ENCODE measurements at regions not wholly inside any gene's neighbourhood (a gene's known extent, or its start where the extent isn't known, plus 50 kb on each side); places are given as distances from the start of the nearest gene placed in this dataset.

DNA sequence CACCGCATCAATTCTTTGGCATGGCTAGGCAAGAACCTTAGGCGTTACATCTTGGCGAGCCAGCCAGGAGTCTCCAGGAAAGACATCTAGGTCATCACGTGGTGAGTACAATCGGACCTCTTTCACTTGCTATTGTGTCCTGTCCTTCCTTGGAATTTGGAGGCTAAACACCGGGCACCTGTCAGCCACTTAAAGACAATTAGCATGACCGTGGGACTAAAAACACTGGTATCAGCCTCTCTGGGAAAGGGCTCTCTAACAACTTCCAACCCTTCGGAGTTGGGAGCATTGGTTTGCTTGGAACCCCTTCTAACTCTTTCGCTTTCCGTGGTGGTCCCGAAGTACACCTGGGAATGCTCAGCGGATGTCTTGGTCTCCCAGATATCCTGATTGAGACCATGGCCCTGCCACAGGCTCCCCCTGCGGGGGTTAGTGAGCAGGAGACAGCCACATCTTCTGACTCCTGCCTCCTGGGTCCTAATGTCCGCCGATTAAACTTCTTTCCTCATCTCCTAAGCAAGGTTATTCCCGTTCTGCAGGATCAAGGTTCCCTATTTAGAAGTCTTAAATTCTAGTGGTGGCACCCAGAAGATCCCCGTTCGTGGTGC lies 971.7 kb downstream of the FSCB start:
- H4K20me1 ChIP-seq (ENCODE audit: control insufficient read depth, extremely low read depth, insufficient read depth, low read length), result no peaks in the 10 kb centered on the region

DNA sequence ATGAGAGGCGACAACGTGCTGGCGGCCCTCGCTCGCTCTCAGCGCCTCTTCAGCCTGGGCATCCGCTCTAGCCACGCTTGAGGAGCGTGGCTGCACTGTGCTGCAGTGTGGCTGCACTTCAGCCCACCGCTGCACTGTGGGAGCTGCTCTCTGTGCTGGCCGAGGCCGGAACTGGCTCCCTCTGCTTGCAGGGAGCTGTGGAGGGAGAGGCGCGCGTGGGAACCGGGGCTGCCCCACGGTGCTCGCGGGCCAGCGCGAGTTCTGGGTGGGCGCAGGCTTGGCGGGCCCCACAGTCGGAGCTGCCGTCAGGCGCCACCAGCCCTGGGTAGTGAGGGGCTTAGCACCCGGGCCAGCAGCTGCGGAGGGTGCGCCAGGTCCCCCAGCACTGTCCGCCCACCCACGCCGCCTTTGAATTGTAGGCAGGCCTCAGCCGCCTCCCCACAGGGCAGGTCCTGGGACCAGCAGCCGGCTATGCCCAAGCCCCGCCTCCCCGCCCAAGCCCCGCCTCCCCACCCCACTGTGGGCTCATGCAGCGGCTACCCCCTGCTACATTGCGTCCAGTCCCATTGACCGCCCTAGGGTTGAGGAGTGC lies 974.2 kb downstream of the FSCB start:
- no peaks in the 10 kb centered on the region for H3K4me1 ChIP-seq (ENCODE audit: control insufficient read depth, extremely low read depth, insufficient read depth, low read length)
- H3K4me3 ChIP-seq (replicated peaks in 1 of 4; ENCODE audit: control extremely low read depth in 1 of 4, insufficient read depth in 1 of 4, low read depth in 3 of 4, low read length in 4 of 4), result no peak overlapping the region
- no peaks in the 10 kb centered on the region for H3K79me2 ChIP-seq (ENCODE audit: control insufficient read depth, insufficient read depth, low read length)
- H4K20me1 ChIP-seq (ENCODE audit: control insufficient read depth, extremely low read depth, insufficient read depth, low read length), result no peaks in the 10 kb centered on the region
- no peak overlapping the region for H2AFZ ChIP-seq (ENCODE audit: low read length)
- H3K27ac ChIP-seq (ENCODE audit: insufficient read depth, low read length), result no peak overlapping the region
- no peaks in the 10 kb centered on the region for H3K27me3 ChIP-seq (ENCODE audit: control insufficient read depth, insufficient read depth, low read length)
- no peak for DNase-seq (ENCODE audit: low read depth in 2 of 2)
- no peak for TF ChIP-seq EZH2 (IDR thresholded peaks at IDR 0.05; ENCODE audit: low read length, missing control alignments)
- TF ChIP-seq, protein P1, sequence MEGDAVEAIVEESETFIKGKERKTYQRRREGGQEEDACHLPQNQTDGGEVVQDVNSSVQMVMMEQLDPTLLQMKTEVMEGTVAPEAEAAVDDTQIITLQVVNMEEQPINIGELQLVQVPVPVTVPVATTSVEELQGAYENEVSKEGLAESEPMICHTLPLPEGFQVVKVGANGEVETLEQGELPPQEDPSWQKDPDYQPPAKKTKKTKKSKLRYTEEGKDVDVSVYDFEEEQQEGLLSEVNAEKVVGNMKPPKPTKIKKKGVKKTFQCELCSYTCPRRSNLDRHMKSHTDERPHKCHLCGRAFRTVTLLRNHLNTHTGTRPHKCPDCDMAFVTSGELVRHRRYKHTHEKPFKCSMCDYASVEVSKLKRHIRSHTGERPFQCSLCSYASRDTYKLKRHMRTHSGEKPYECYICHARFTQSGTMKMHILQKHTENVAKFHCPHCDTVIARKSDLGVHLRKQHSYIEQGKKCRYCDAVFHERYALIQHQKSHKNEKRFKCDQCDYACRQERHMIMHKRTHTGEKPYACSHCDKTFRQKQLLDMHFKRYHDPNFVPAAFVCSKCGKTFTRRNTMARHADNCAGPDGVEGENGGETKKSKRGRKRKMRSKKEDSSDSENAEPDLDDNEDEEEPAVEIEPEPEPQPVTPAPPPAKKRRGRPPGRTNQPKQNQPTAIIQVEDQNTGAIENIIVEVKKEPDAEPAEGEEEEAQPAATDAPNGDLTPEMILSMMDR (conservative IDR thresholded peaks at IDR 0.05 in 1 of 2, IDR thresholded peaks at IDR 0.05 in 1 of 2; ENCODE audit: low read depth in 1 of 2, low read length in 2 of 2), result no peak
- no peak overlapping the region for H3K9ac ChIP-seq (ENCODE audit: insufficient read depth, low read length)
- no peak overlapping the region for H3K4me2 ChIP-seq (ENCODE audit: extremely low read depth, insufficient read depth, low read length)
- no peaks in the 10 kb centered on the region for H3K36me3 ChIP-seq (ENCODE audit: control insufficient read depth, insufficient read depth, low read length)
- no peaks in the 10 kb centered on the region for H3K9me3 ChIP-seq (ENCODE audit: control insufficient read depth, insufficient read depth, low read depth, low read length)

More for the DNA sequence above, 971.7 kb downstream of the FSCB start:
- no peak for DNase-seq (ENCODE audit: low read depth in 2 of 2)
- no peak overlapping the region for H2AFZ ChIP-seq (ENCODE audit: low read length)
- H3K9me3 ChIP-seq (ENCODE audit: control insufficient read depth, insufficient read depth, low read depth, low read length), result no peaks in the 10 kb centered on the region
- TF ChIP-seq, protein P1 (conservative IDR thresholded peaks at IDR 0.05 in 1 of 2, IDR thresholded peaks at IDR 0.05 in 1 of 2; ENCODE audit: low read depth in 1 of 2, low read length in 2 of 2), result no peak
- H3K4me3 ChIP-seq (replicated peaks in 1 of 4; ENCODE audit: control extremely low read depth in 1 of 4, insufficient read depth in 1 of 4, low read depth in 3 of 4, low read length in 4 of 4), result no peak overlapping the region
- no peak overlapping the region for H3K27ac ChIP-seq (ENCODE audit: insufficient read depth, low read length)
- H3K9ac ChIP-seq (ENCODE audit: insufficient read depth, low read length), result no peak overlapping the region
- H3K79me2 ChIP-seq (ENCODE audit: control insufficient read depth, insufficient read depth, low read length), result no peaks in the 10 kb centered on the region
- no peaks in the 10 kb centered on the region for H3K27me3 ChIP-seq (ENCODE audit: control insufficient read depth, insufficient read depth, low read length)
- H3K4me2 ChIP-seq (ENCODE audit: extremely low read depth, insufficient read depth, low read length), result no peak overlapping the region
- no peaks in the 10 kb centered on the region for H3K4me1 ChIP-seq (ENCODE audit: control insufficient read depth, extremely low read depth, insufficient read depth, low read length)
- H3K36me3 ChIP-seq (ENCODE audit: control insufficient read depth, insufficient read depth, low read length), result no peaks in the 10 kb centered on the region

DNA sequence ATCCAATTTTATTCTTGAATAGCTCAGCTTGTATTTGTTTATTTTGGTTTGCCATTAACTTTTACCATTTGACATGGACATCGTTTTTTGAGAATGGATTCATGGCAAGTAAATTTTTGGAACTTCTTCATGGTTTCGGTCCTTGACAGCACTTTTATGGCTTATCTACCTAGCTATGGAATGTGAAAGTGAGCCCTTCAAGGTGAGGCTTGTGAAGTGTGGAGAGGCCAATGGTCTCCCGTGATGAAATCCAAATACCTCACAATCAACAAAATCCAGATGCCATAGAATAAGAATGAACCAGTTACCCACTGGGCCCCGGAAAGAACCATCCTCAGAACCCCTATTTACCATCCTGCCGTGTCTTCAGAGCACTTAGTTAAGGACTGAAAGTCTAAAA lies 978.8 kb downstream of the FSCB start:
- no peak overlapping the region for H2AFZ ChIP-seq (ENCODE audit: low read length)
- DNase-seq (ENCODE audit: low read depth in 2 of 2), result no peak
- H3K4me2 ChIP-seq (ENCODE audit: extremely low read depth, insufficient read depth, low read length), result no peak overlapping the region
- no peak for TF ChIP-seq EZH2 (IDR thresholded peaks at IDR 0.05; ENCODE audit: low read length, missing control alignments)
- TF ChIP-seq, protein P1 (conservative IDR thresholded peaks at IDR 0.05 in 1 of 2, IDR thresholded peaks at IDR 0.05 in 1 of 2; ENCODE audit: low read depth in 1 of 2, low read length in 2 of 2), result no peak
- no peak overlapping the region for H3K4me3 ChIP-seq (replicated peaks in 1 of 4; ENCODE audit: control extremely low read depth in 1 of 4, insufficient read depth in 1 of 4, low read depth in 3 of 4, low read length in 4 of 4)
- H3K9ac ChIP-seq (ENCODE audit: insufficient read depth, low read length), result no peak overlapping the region
- no peaks in the 10 kb centered on the region for H3K9me3 ChIP-seq (ENCODE audit: control insufficient read depth, insufficient read depth, low read depth, low read length)
- H3K4me1 ChIP-seq (ENCODE audit: control insufficient read depth, extremely low read depth, insufficient read depth, low read length), result no peaks in the 10 kb centered on the region
- no peaks in the 10 kb centered on the region for H3K27me3 ChIP-seq (ENCODE audit: control insufficient read depth, insufficient read depth, low read length)
- H3K36me3 ChIP-seq (ENCODE audit: control insufficient read depth, insufficient read depth, low read length), result no peaks in the 10 kb centered on the region
- H3K27ac ChIP-seq (ENCODE audit: insufficient read depth, low read length), result no peak overlapping the region
- no peaks in the 10 kb centered on the region for H4K20me1 ChIP-seq (ENCODE audit: control insufficient read depth, extremely low read depth, insufficient read depth, low read length)
- H3K79me2 ChIP-seq (ENCODE audit: control insufficient read depth, insufficient read depth, low read length), result no peaks in the 10 kb centered on the region
